OCI-LY7 (cell line): ENCODE measurements at regions not wholly inside any gene's neighbourhood (a gene's known extent, or its start where the extent isn't known, plus 50 kb on each side); places are given as distances from the start of the nearest gene placed in this dataset.

Source experiments
- EZH2phosphoT487 ChIP-seq: fragments of 200-600 bp; sonication (generic); IDR thresholded peaks from 2 replicates; pipeline ENCODE4 v1.6.1; 2018; ENCODE audit warnings: low read depth, borderline replicate concordance, mild to moderate bottlenecking, mixed run types, antibody characterized with exemption, low read length, moderate library complexity, mixed read lengths
- TF ChIP-seq, protein P1 (sequence below): fragments of 200-600 bp; sonication (generic); conservative IDR thresholded peaks from 2 replicates; pipeline ENCODE4 v1.5.1; 2014; ENCODE audit warnings: mild to moderate bottlenecking, antibody characterized with exemption, low read length, moderate library complexity, mixed read lengths

DNA sequence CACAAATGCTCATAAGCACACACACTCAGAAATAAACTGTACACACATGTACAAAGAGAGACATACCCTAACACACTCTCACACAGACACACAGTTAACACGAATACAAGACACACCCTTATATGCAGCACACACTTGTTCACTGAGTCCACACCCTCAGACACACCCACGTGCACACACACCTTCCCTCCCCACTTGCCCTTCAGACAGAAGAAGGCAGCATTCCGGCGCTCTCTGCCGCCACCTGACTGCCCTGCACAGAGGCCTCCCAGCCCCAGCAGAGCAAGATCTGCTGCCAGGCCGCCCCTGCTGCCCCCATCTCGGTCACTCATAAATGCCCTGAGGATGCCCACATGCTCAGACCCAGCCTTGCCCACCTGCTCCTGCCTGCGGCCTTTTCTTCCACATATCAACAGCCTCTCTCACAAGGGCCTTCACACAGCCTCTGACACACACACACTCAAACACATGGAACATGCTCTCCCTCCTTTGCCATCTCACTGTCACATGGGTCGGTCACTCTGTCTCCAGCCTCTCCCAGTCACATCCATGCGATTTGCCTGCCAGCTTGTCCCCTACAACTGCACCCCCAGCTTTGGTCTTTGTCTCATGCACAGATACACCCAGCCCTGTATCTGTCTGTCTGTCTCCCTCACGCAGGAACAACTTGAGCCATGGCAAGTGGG is 71.1 kb downstream of the EPHB3 start:
- TF ChIP-seq, protein P1, sequence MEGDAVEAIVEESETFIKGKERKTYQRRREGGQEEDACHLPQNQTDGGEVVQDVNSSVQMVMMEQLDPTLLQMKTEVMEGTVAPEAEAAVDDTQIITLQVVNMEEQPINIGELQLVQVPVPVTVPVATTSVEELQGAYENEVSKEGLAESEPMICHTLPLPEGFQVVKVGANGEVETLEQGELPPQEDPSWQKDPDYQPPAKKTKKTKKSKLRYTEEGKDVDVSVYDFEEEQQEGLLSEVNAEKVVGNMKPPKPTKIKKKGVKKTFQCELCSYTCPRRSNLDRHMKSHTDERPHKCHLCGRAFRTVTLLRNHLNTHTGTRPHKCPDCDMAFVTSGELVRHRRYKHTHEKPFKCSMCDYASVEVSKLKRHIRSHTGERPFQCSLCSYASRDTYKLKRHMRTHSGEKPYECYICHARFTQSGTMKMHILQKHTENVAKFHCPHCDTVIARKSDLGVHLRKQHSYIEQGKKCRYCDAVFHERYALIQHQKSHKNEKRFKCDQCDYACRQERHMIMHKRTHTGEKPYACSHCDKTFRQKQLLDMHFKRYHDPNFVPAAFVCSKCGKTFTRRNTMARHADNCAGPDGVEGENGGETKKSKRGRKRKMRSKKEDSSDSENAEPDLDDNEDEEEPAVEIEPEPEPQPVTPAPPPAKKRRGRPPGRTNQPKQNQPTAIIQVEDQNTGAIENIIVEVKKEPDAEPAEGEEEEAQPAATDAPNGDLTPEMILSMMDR = no peak
- no peak for TF ChIP-seq EZH2phosphoT487
